ENCODE measurements at regions not wholly inside any gene's neighbourhood (a gene's known extent, or its start where the extent isn't known, plus 50 kb on each side); places are given as distances from the start of the nearest gene placed in this dataset.
"Not testable (repeated sequence)": the region's sequence is repeated elsewhere in the genome, so short reads cannot be mapped to it uniquely, and the experiment has no call there.

DNA sequence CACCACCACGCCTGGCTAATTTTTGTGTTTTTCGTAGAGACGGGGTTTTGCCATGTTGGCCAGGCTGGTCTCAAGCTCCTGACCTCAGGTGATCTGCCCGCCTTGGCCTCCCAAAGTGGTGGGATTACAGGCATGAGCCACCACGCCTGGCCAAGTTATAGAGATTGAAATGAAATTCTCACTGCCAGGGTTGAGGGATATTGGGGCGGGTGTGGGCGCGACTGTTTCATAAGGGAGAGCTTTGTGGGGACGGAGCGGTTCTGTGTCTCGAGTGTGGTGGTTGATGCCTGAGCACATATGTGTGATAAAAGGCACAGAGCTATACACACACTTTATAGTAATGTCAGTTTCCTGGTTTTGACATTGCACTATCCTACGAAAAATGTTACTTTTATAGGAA is 361.0 kb upstream of the HS6ST1 start:
- DNase-seq, result not testable (repeated sequence)

GRCh38 chr2:128681507-128681906 is 362.8 kb upstream of the HS6ST1 start:
- no peak for DNase-seq

GRCh38 chr2:128682266-128682665 is 363.6 kb upstream of the HS6ST1 start:
- DNase-seq, result no peak

DNA sequence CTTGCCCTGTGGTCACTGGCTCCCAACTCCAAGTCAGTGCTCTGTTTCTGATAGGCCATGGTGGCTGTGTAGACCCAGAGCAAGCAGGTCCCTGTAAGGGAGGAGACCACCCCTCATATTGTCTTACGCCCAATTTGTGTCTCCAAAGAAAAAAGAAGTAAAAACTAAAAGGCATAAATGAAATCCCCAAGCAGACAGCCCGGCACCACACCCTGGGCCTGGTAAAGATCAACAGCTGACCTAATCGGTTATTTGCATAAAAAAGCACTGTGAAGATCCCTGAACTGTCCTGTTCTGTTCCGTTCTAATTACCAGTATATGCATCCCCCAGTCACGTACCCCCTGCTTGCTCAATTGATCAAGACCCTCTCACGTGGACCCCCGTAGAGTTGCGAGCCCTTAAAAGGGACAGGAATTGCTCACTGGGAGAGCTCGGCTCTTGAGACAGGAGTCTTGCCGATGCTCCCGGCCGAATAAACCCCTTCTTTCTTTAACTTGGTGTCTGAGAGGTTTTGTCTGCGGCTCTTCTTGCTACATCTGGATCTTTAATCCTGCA is 364.1 kb upstream of the HS6ST1 start:
- no peak for DNase-seq

GRCh38 chr2:128684523-128684922 is 365.9 kb upstream of the HS6ST1 start:
- DNase-seq, result no peak

GRCh38 chr2:128685841-128686496 is 367.3 kb upstream of the HS6ST1 start:
- DNase-seq, result no peak

GRCh38 chr2:128686497-128686859 is 367.8 kb upstream of the HS6ST1 start:
- no peak for DNase-seq

DNA sequence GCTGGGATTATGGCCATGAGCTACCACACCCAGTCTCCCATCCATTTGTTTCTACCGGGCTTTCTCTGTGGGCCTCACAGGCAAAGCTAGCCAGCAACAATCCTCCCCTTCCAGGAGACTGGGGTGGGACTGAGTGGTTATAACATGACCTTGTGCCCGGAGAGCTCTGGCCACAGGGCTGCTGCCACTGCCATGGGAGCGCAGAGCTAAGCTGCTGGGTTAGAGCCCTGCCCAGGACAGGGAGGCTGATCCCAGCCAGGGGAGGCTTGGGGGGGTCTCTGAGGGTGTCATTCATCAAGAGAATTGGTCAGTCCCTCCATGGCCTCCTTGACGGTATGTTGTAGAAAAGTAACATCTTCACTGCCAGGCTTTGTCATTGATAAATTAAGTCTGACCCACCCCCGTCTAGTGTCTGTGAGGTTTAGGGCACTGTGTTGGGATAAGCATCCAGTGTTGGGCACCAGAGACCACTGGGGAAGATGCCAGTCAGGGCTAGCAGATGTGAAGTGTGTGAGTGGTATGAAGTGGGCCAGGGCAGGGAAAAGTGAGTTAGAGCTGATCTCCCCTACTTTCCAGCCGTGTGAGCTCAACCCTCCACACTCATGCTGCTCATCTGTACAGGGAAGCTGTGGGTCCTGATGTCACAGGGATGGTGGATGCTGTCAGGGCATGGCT is 368.4 kb upstream of the HS6ST1 start:
- DNase-seq, result no peak

DNA sequence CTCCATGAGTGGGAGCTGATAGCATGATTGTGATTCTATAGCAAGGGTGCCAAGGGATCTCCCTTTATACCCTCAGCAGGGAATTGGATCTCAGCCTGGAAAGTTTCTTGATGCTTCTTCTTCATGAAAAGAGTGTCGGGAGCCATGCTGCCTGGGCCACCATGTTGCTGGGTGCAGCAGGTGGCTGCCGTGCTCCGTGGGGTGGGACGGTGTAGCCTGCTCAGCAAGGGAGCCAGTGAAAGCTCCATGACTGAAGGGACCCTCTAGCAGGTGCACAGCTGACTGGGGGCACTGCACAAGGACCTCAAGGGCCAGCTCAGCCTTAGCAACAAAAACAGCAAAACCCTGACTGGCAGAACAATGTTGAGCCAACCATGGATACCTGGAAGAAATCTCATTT is 368.9 kb upstream of the HS6ST1 start:
- DNase-seq, result no peak

DNA sequence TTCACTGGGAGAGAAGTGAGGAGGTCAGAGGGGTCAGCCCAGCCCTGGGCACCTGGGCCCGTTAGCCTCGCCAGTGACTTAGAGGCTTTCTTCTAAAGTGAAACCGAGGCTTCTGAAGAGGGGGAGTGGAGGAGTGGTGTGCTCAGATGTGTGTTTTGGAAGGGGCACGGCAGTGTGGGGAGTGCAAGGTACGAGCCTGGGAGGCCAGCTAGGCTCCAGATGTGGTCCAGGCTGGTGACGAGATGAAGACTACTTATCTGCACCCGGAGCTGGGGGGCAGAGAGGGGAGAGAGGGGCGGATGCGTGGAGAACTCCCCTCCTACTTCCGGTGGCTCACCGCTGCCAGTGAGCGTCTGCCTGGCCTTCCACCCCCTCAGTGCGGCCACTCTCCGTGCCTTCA is 371.3 kb upstream of the HS6ST1 start:
- DNase-seq, result no peak

GRCh38 chr2:128690431-128690830 is 371.8 kb upstream of the HS6ST1 start:
- no peak for DNase-seq

DNA sequence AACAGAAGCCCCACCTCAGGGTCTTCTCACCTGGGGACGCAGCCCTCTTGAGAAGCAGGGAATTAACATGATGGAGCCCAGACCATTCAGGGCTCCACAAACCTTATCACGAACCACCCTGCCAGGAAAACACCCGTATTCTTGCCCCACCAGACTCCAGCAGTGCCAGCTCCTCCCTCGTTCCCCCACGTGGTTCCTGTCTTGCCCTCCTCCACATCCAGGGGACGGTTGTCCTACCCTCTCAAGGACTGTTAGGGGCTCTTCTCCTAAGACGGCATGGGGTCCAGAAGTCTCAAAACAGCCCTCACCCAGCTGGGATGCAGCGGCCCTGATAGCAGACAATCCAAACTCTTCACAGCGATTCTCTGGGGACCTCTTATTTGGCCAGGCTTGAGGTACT is 372.2 kb upstream of the HS6ST1 start:
- DNase-seq, result no peak

DNA sequence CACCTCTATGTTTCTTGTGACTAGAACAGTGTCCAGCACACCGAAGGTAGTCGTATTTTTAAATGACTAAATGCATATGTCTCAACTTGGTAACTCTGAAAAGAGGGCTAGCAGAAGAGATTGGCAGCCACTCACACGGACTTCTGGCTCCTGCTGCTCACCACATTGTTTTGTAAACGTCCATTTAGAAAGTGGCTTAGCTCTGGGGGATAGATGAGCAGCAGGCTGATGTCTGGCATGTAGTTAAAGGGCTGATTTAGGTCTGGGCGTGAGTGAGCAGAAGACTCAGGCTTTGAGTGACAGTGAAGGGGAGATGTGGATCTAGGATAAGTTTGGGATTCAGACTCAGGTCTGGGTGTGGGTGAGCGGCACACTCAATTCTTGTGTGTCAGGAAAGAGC is 372.9 kb upstream of the HS6ST1 start:
- DNase-seq, result no peak

GRCh38 chr2:128692895-128693742 is 374.5 kb upstream of the HS6ST1 start:
- no peak for DNase-seq

- DNase-seq, result no peak
These were observed 375.0 kb upstream of the HS6ST1 start for GRCh38 chr2:128693743-128694029.

GRCh38 chr2:128695646-128696220 is 377.1 kb upstream of the HS6ST1 start:
- DNase-seq, result no peak

DNA sequence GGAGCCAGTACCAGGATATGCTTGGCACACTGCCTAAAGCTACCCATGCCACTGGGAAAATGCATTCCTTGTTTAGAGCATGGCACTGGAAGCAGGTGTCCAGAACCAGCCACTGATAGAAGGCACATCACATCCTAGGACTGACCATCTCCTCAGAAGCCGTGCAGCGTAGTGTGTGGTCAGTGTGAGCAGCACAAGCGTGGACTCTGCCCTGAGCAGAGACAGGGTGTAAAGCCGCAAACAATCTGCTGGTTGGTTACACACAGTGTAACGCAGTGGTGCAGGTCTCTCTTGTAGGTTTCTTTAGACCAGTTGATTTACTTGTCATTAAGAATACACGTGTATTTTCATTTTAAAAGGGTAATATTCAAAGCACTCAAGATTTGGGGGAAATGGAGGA is 377.8 kb upstream of the HS6ST1 start:
- no peak for DNase-seq

GRCh38 chr2:128701418-128701817 is 382.8 kb upstream of the HS6ST1 start:
- DNase-seq, result no peak

- DNase-seq, result no peak
These were observed 383.9 kb upstream of the HS6ST1 start for GRCh38 chr2:128702616-128703015.

DNA sequence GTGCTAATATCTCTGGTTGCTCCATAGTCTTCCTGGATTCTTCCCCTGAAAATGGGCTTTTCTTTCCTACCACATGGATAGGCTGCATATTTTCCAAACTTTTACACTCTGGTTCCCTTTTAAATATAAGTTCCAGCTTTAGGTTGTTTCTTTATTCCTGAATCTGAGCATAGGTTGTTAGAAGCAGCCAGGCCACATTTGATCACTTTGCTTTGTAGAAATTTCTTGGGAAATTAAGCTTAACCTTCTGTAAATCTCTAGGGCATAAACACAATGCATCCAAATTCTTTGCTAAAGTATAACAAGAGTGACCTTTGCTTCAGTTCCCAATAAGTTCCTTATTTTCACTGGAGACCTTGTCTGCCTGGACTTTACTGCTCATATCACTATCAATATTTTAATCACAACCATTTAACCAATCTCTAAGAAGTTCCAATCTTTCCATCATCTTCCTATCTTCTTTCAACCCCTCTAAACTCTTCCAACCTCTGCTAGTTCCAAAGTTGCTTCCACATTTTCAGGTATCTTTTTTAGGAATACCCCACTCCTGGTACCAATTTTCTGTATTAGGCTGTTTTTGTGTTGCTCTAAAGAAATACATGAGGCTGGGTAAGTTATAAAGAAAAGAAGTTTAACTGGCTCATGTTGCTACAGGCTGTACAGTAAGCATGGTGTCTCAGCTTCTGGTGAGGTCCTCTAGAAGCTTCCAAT is 389.6 kb upstream of the HS6ST1 start:
- DNase-seq, result no peak

GRCh38 chr2:128710242-128710641 is 391.6 kb upstream of the HS6ST1 start:
- no peak for DNase-seq

GRCh38 chr2:128710729-128711128 is 392.1 kb upstream of the HS6ST1 start:
- no peak for DNase-seq

GRCh38 chr2:128714285-128714684 is 395.6 kb upstream of the HS6ST1 start:
- no peak for DNase-seq

All from NCI-H2107 (cell line).